Neural crest cell (in vitro differentiated cells): ENCODE measurements at regions not wholly inside any gene's neighbourhood (a gene's known extent, or its start where the extent isn't known, plus 50 kb on each side); places are given as distances from the start of the nearest gene placed in this dataset.

ENCODE experiments used
- DNase-seq: peaks from one replicate; pipeline ENCODE4 v3.0.0; 2021; ENCODE audit warnings: low read depth, mixed read lengths, low spot score
- H3K27ac Mint-ChIP-seq: one replicate; pipeline ENCODE4 v1.8.0; 2021; ENCODE audit warnings: mild to moderate bottlenecking, mixed read lengths; ENCODE audit not compliant: unreplicated experiment
- H3K27me3 Mint-ChIP-seq: 2 replicates; pipeline ENCODE4 v1.8.0; 2021; ENCODE audit warnings: low read depth, mild to moderate bottlenecking, mixed read lengths
- H3K36me3 Mint-ChIP-seq: 2 replicates; pipeline ENCODE4 v1.8.0; 2021; ENCODE audit warnings: low read depth, mild to moderate bottlenecking, mixed read lengths
- H3K4me1 Mint-ChIP-seq: 2 replicates; pipeline ENCODE4 v1.8.0; 2021; ENCODE audit warnings: mixed read lengths
- H3K4me3 Mint-ChIP-seq: one replicate; pipeline ENCODE4 v1.8.0; 2021; ENCODE audit warnings: mild to moderate bottlenecking, mixed read lengths
- H3K9me3 Mint-ChIP-seq: 2 replicates; pipeline ENCODE4 v1.8.0; 2021; ENCODE audit warnings: mixed read lengths
- CTCF ChIP-seq: fragments of 200-600 bp; sonication (generic); conservative IDR thresholded peaks from 2 replicates; pipeline ENCODE4 v1.5.0; 2021; ENCODE audit warnings: antibody characterized with exemption, mild to moderate bottlenecking

- Mint-ChIP-seq H3K27me3 (no peaks in the 10 kb centered on the region), H3K36me3 (no peaks in the 10 kb centered on the region), H3K4me3 (no peak overlapping the region), H3K27ac (no peak overlapping the region), H3K4me1 (no peaks in the 10 kb centered on the region), H3K9me3 (peaks cover 2% of the 10 kb centered on the region)
- no peak for DNase-seq
- no peak for TF ChIP-seq CTCF
Observed at GRCh38 chr7:53776323-53776722, 740.9 kb downstream of the POM121L12 start.

- no peak overlapping the region for H3K27ac Mint-ChIP-seq
- no peaks in the 10 kb centered on the region for H3K4me1 Mint-ChIP-seq
- TF ChIP-seq CTCF, result no peak
- H3K4me3 Mint-ChIP-seq, result no peak overlapping the region
- no peak for DNase-seq
- H3K36me3 Mint-ChIP-seq, result no peaks in the 10 kb centered on the region
- H3K27me3 Mint-ChIP-seq, result no peaks in the 10 kb centered on the region
- H3K9me3 Mint-ChIP-seq, result peaks cover 5% of the 10 kb centered on the region
Observed at GRCh38 chr7:53789741-53790140, 752.4 kb upstream of the VSTM2A start.

- Mint-ChIP-seq H3K9me3 (peaks cover 3% of the 10 kb centered on the region), H3K4me1 (no peaks in the 10 kb centered on the region), H3K4me3 (no peak overlapping the region), H3K27ac (no peak overlapping the region), H3K27me3 (no peaks in the 10 kb centered on the region), H3K36me3 (no peaks in the 10 kb centered on the region)
- DNase-seq, result no peak
- no peak for TF ChIP-seq CTCF
Observed at GRCh38 chr7:53794816-53795215, 747.4 kb upstream of the VSTM2A start.

GRCh38 chr7:53800746-53801145 is 741.4 kb upstream of the VSTM2A start:
- no peak for DNase-seq
- H3K4me1 Mint-ChIP-seq, result no peaks in the 10 kb centered on the region
- no peak overlapping the region for H3K27ac Mint-ChIP-seq
- H3K36me3 Mint-ChIP-seq, result no peaks in the 10 kb centered on the region
- H3K27me3 Mint-ChIP-seq, result no peaks in the 10 kb centered on the region
- no peaks in the 10 kb centered on the region for H3K9me3 Mint-ChIP-seq
- no peak for TF ChIP-seq CTCF
- no peak overlapping the region for H3K4me3 Mint-ChIP-seq

GRCh38 chr7:53806119-53806518 is 736.1 kb upstream of the VSTM2A start:
- no peak for DNase-seq
- Mint-ChIP-seq H3K9me3 (no peaks in the 10 kb centered on the region), H3K4me1 (no peaks in the 10 kb centered on the region), H3K27ac (no peak overlapping the region), H3K36me3 (no peaks in the 10 kb centered on the region), H3K27me3 (no peaks in the 10 kb centered on the region), H3K4me3 (no peak overlapping the region)
- TF ChIP-seq CTCF, result no peak

DNA sequence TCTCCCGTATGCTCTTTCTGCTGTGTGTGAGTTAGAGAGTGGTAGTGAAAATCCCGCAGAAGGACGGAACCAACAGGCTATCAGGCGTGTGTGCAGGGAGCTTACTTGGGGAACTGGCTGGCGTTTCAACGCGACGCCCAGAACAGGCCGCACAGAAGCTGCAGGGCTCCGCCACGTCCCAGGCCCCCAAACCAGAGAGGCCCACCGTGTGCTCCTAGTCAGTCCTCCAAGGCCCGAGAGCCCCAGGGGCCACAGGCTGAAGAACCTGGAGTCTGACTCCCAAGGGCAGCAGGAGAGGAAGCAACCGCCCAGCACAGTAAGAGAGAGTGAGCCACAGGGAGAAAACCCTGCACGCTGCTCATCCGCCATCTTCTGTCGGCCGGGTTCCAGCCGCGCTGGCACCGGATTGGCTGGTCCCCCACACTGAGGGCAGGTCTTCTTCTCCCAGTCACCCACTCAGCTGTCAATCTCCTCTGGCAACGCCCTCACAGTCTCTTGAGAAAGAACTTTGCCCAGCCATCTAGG is 730.6 kb upstream of the VSTM2A start:
- Mint-ChIP-seq H3K4me1 (no peaks in the 10 kb centered on the region), H3K36me3 (no peaks in the 10 kb centered on the region), H3K4me3 (no peak overlapping the region), H3K27me3 (no peaks in the 10 kb centered on the region), H3K9me3 (no peaks in the 10 kb centered on the region), H3K27ac (no peak overlapping the region)
- no peak for DNase-seq
- no peak for TF ChIP-seq CTCF
